GM21619 (cell line): ENCODE measurements at regions not wholly inside any gene's neighbourhood (a gene's known extent, or its start where the extent isn't known, plus 50 kb on each side); places are given as distances from the start of the nearest gene placed in this dataset.

Source experiments
- ATAC-seq: cut with Tn5 transposase; IDR thresholded peaks from one replicate; pipeline ENCODE4 v1.9.1; 2021; ENCODE audit not compliant: unreplicated experiment

- ATAC-seq, result no peak
Measured at GRCh38 chr6:8277769-8278168, 157.6 kb downstream of the SLC35B3 start.

GRCh38 chr6:8276148-8276547 lies 159.2 kb downstream of the SLC35B3 start:
- no peak for ATAC-seq

- no peak for ATAC-seq
Measured at GRCh38 chr6:8275667-8276066, 159.7 kb downstream of the SLC35B3 start.

- ATAC-seq, result no peak
Measured at GRCh38 chr6:8274226-8274625, 161.1 kb downstream of the SLC35B3 start.

- no peak for ATAC-seq
Measured at GRCh38 chr6:8269872-8270454, 165.4 kb downstream of the SLC35B3 start.

GRCh38 chr6:8269094-8269493 lies 166.3 kb downstream of the SLC35B3 start:
- no peak for ATAC-seq

GRCh38 chr6:8268606-8269005 lies 166.3 kb upstream of the EEF1E1 start:
- no peak for ATAC-seq

- ATAC-seq, result no peak
Measured at GRCh38 chr6:8268156-8268555, 165.8 kb upstream of the EEF1E1 start.

GRCh38 chr6:8260610-8261009 lies 158.3 kb upstream of the EEF1E1 start:
- no peak for ATAC-seq

- no peak for ATAC-seq
Measured at GRCh38 chr6:8246403-8246802, 144.1 kb upstream of the EEF1E1 start.

- no peak for ATAC-seq
Measured at GRCh38 chr6:8245726-8246125, 143.4 kb upstream of the EEF1E1 start.

GRCh38 chr6:8243475-8243874 lies 141.1 kb upstream of the EEF1E1 start:
- ATAC-seq, result no peak

- no peak for ATAC-seq
Measured at GRCh38 chr6:8242885-8243284, 140.5 kb upstream of the EEF1E1 start.

GRCh38 chr6:8240301-8240700 lies 138.0 kb upstream of the EEF1E1 start:
- ATAC-seq, result no peak

- no peak for ATAC-seq
Measured at GRCh38 chr6:8238773-8239683, 136.7 kb upstream of the EEF1E1 start.

- no peak for ATAC-seq
Measured at GRCh38 chr6:8237668-8238067, 135.3 kb upstream of the EEF1E1 start.

- ATAC-seq, result no peak
Measured at GRCh38 chr6:8236956-8237355, 134.6 kb upstream of the EEF1E1 start.

GRCh38 chr6:8234321-8234720 lies 132.0 kb upstream of the EEF1E1 start:
- ATAC-seq, result no peak

GRCh38 chr6:8231956-8232355 lies 129.6 kb upstream of the EEF1E1 start:
- no peak for ATAC-seq

- no peak for ATAC-seq
Measured at GRCh38 chr6:8229915-8230756, 127.8 kb upstream of the EEF1E1 start.

GRCh38 chr6:8225113-8225512 lies 122.8 kb upstream of the EEF1E1 start:
- no peak for ATAC-seq

GRCh38 chr6:8223678-8224077 lies 121.3 kb upstream of the EEF1E1 start:
- ATAC-seq, result no peak
